Right lobe of liver (tissue), 6 donors: ENCODE measurements at regions not wholly inside any gene's neighbourhood (a gene's known extent, or its start where the extent isn't known, plus 50 kb on each side); places are given as distances from the start of the nearest gene placed in this dataset.

Experiments
- ATAC-seq, 4 donors: fragments of 200-7000 bp; cut with Tn5 transposase; one replicate each; pipeline ENCODE4 v1.9.1; 2020; ENCODE audit warnings: mild to moderate bottlenecking in 4 of 4, moderate library complexity in 4 of 4
- DNase-seq, 3 donors: peaks; one replicate each; pipeline ENCODE4 v3.0.0-alpha.2; 2020
- H3K27ac ChIP-seq, 3 donors: fragments of 200-600 bp; one replicate each; pipeline ENCODE4 v1.8.0; 2022
- H3K27me3 ChIP-seq, 2 donors: fragments of 200-600 bp; one replicate each; pipeline ENCODE4 v1.8.0; 2022
- H3K36me3 ChIP-seq, 4 donors: fragments of 200-600 bp; sonication (generic) in 1 of 4; one replicate each; pipeline versions ENCODE4 v1.5.1 to v1.8.0; 2017 to 2022; ENCODE audit warnings: control low read depth in 1 of 4
- H3K4me1 ChIP-seq, 4 donors: fragments of 200-600 bp; sonication (generic) in 1 of 4; one replicate each; pipeline versions ENCODE4 v1.5.1 to v1.8.0; 2017 to 2022; ENCODE audit warnings: control low read depth in 1 of 4
- H3K4me3 ChIP-seq, 3 donors: fragments of 200-600 bp; one replicate each; pipeline ENCODE4 v1.8.0; 2022
- H3K9me3 ChIP-seq, 4 donors: fragments of 200-600 bp; sonication (generic) in 1 of 4; one replicate each; pipeline versions ENCODE4 v1.5.1 to v1.8.0; 2017 to 2022; ENCODE audit warnings: control low read depth in 1 of 4
- POLR2A ChIP-seq: fragments of 450-650 bp; IDR thresholded peaks from one replicate; pipeline ENCODE4 v1.6.1; 2017; ENCODE audit warnings: antibody characterized with exemption, mild to moderate bottlenecking
- WGBS: methylation state at CpG from one replicate; pipeline ENCODE4 v1.1.6; 2018; ENCODE audit warnings: low coverage, low lambda C conversion rate; ENCODE audit not compliant: insufficient coverage; ENCODE audit errors: missing lambda C conversion rate; 5-methylcytosine and 5-hydroxymethylcytosine counted together
- intact Hi-C, 2 donors: fragments of 100-400 bp; cut with DNase I; formaldehyde crosslinking; loops; one replicate each; pipeline versions ENCODE4 v1.11.2 to v1.14.1; 2022
- TF ChIP-seq, protein P1 (sequence below), 4 donors: fragments of 200-600 bp in 3 of 4; fragments of 450-650 bp in 1 of 4; IDR thresholded peaks; one replicate each; pipeline versions ENCODE4 v1.5.1 to v1.8.0; 2016 to 2022; ENCODE audit warnings: antibody characterized with exemption in 4 of 4, mild to moderate bottlenecking in 2 of 4
- donor health status: DM: no; HTN: yes; CAD: no.
- donor health status: DM: no; HTN: no; CAD: no.
- donor health status: DM: no; HTN: no; CAD: no.
- donor health status: DM: no; HTN: yes; CAD: no.
- donor health status: DM: no; HTN: yes; CAD: no.

DNA sequence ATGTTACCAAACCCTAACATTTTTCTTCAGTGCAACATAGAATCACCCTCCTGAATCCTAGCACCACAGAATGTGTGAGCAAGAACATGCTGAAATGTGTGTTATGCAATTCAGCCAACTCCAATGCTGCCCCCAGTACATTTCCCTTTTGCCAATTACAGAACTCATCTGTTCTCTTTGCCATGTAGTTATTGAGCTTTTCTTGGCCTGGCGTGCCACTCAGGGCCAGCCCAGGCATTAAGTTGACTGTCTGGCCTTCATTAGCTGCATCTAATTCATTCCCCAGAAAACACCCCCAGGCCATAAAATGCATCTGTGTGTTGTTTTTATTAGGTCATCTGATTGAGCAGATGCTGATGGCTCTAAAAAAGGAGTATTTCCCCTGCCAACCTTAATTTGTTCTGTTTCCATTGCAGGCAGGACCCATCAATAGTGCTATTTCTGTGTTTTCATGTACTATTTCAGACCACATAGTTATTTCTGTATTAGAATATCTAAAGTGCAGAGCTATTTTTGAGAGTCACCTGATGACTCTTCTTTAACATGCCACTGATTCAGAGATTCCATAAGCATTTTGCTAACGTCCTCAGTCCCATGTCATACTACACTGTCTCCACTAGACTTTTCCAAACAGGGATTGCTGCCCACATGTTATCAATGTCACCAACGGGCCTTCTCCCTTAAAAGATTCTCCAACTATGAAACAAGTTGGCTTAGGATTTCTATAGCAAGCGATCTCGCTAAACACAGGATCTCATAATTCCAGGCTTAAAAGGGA lies 969.7 kb downstream of the CDH11 start:
- no peaks in the 10 kb centered on the region for H3K4me1 ChIP-seq
- no peaks in the 10 kb centered on the region for H3K36me3 ChIP-seq
- H3K9me3 ChIP-seq, result no peaks in the 10 kb centered on the region
- no peak for TF ChIP-seq POLR2A
- TF ChIP-seq, protein P1, sequence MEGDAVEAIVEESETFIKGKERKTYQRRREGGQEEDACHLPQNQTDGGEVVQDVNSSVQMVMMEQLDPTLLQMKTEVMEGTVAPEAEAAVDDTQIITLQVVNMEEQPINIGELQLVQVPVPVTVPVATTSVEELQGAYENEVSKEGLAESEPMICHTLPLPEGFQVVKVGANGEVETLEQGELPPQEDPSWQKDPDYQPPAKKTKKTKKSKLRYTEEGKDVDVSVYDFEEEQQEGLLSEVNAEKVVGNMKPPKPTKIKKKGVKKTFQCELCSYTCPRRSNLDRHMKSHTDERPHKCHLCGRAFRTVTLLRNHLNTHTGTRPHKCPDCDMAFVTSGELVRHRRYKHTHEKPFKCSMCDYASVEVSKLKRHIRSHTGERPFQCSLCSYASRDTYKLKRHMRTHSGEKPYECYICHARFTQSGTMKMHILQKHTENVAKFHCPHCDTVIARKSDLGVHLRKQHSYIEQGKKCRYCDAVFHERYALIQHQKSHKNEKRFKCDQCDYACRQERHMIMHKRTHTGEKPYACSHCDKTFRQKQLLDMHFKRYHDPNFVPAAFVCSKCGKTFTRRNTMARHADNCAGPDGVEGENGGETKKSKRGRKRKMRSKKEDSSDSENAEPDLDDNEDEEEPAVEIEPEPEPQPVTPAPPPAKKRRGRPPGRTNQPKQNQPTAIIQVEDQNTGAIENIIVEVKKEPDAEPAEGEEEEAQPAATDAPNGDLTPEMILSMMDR (IDR thresholded peaks at IDR 0.05), result no peak
- H3K27me3 ChIP-seq, result no peaks in the 10 kb centered on the region
- ATAC-seq (no peak), DNase-seq (no peak)
- H3K27ac ChIP-seq, result no peak overlapping the region
- intact Hi-C loops, result no loop called here
- no peak overlapping the region for H3K4me3 ChIP-seq
- WGBS, result 74% methylated on average over 5 of the region's 5 CpGs

DNA sequence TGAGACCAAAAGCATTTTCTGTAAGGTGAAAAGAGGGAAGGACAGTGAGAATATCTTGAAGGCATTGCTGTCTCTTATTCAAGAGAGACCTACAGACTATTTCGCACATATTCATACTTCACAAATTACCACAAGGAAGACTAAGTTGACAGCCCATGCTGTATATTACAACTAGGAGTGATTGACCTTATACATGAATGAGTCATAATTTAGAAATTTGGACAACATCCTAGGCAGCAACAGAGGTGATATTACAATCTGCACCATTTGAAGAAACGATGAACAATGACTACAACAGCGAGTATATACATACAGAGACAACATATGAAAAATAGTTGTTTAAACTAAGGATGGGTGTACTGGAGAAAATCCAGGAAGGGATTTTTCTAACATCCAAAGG lies 971.7 kb downstream of the CDH11 start:
- no peak for TF ChIP-seq POLR2A
- TF ChIP-seq, protein P1 (IDR thresholded peaks at IDR 0.05), result no peak
- Histone ChIP-seq H3K9me3 (no peaks in the 10 kb centered on the region), H3K27ac (no peak overlapping the region), H3K4me1 (no peaks in the 10 kb centered on the region), H3K27me3 (no peaks in the 10 kb centered on the region), H3K4me3 (no peak overlapping the region), H3K36me3 (no peaks in the 10 kb centered on the region)
- no peak for ATAC-seq
- WGBS, result 91% methylated on average over 3 of the region's 3 CpGs
- intact Hi-C loops, result no loop called here
- DNase-seq, result no peak

DNA sequence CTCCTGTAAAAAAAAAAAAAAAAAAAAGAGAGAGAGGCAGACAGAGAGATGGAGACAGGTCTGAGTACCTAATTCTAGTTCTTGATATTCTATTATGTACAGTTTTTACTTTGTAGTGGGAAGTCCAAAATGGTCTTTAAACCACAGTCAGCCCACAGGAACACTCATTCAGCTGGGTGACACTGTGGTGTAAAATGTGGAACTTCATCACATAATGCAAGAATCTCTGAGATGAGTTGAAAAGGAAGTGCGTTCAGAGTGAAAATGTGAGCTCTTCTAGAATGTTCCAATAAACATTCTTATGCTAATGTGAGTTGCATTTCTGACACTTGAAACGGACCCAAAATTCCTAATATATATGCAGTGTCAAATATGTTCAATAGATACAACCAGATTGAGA lies 972.1 kb downstream of the CDH11 start:
- H3K27ac ChIP-seq, result no peak overlapping the region
- no peaks in the 10 kb centered on the region for H3K36me3 ChIP-seq
- no peaks in the 10 kb centered on the region for H3K9me3 ChIP-seq
- H3K27me3 ChIP-seq, result no peaks in the 10 kb centered on the region
- intact Hi-C loops, result no loop called here
- no peak for TF ChIP-seq POLR2A
- TF ChIP-seq, protein P1 (IDR thresholded peaks at IDR 0.05), result no peak
- no peak for DNase-seq
- no peak for ATAC-seq
- WGBS, result 43% methylated on average over 2 of the region's 2 CpGs
- no peak overlapping the region for H3K4me3 ChIP-seq
- no peaks in the 10 kb centered on the region for H3K4me1 ChIP-seq

DNA sequence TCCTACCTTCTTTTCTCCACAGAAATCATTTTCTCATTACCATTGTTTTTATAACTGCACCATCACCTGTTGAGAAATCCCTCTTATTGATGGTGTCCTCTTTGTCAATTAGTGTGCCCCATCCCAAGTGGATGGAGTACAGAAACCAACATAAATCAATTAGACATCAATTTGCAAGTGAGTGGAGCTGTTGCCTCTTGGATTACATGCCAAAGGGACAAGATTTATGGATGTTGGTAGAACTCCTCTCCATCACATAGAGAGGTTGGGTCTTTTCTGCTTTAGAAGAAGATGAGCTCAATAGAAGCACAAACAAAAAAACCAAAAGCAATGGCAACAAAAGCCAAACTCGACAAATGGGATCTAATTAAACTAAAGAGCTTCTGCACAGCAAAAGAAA lies 973.5 kb downstream of the CDH11 start:
- H3K27ac ChIP-seq, result no peak overlapping the region
- ATAC-seq (no peak), DNase-seq (no peak)
- no peaks in the 10 kb centered on the region for H3K36me3 ChIP-seq
- TF ChIP-seq POLR2A, result no peak
- TF ChIP-seq, protein P1 (IDR thresholded peaks at IDR 0.05), result no peak
- intact Hi-C loops, result no loop called here
- H3K4me1 ChIP-seq, result no peaks in the 10 kb centered on the region
- H3K4me3 ChIP-seq, result no peak overlapping the region
- no peaks in the 10 kb centered on the region for H3K27me3 ChIP-seq
- no peaks in the 10 kb centered on the region for H3K9me3 ChIP-seq
- WGBS, result 73% methylated on average over 1 of the region's 1 CpG
